Mesendoderm (in vitro differentiated cells): ENCODE measurements at regions not wholly inside any gene's neighbourhood (a gene's known extent, or its start where the extent isn't known, plus 50 kb on each side); places are given as distances from the start of the nearest gene placed in this dataset.

ENCODE experiments used
- DNase-seq: peaks from one replicate; pipeline ENCODE4 v3.0.0; 2013
- H2AK5ac ChIP-seq: 2 replicates; pipeline ENCODE4 v1.6.1; 2013; ENCODE audit warnings: low read length, inconsistent platforms
- H2BK120ac ChIP-seq: 2 replicates; pipeline ENCODE4 v1.6.1; 2013; ENCODE audit warnings: low read depth, mild to moderate bottlenecking, low read length, moderate library complexity, mixed read lengths
- H2BK15ac ChIP-seq: replicated peaks from 2 replicates; pipeline ENCODE4 v1.6.1; 2013; ENCODE audit warnings: low read depth, mild to moderate bottlenecking, moderate library complexity
- H2BK5ac ChIP-seq: 2 replicates; pipeline ENCODE4 v1.6.1; 2013; ENCODE audit warnings: low read length, inconsistent platforms
- H3K18ac ChIP-seq: 2 replicates; pipeline ENCODE4 v1.6.1; 2013; ENCODE audit warnings: mild to moderate bottlenecking, low read length, mixed read lengths
- H3K23ac ChIP-seq: one replicate; pipeline ENCODE4 v1.6.1; 2013; ENCODE audit warnings: low read length
- H3K27ac ChIP-seq: 2 replicates; pipeline ENCODE4 v1.5.1; 2013; ENCODE audit warnings: low read depth, mild to moderate bottlenecking, inconsistent platforms, low read length, moderate library complexity
- H3K27me3 ChIP-seq: 2 replicates; pipeline ENCODE4 v1.6.1; 2013; ENCODE audit warnings: low read length, control low read depth, mild to moderate bottlenecking, inconsistent platforms; ENCODE audit not compliant: insufficient read depth, poor library complexity
- H3K36me3 ChIP-seq: 2 replicates; pipeline ENCODE4 v1.6.1; 2013; ENCODE audit warnings: low read length, inconsistent platforms; ENCODE audit not compliant: control insufficient read depth, insufficient read depth
- H3K4ac ChIP-seq: one replicate; pipeline ENCODE4 v1.6.1; 2013; ENCODE audit warnings: low read depth, mild to moderate bottlenecking, low read length, moderate library complexity
- H3K4me1 ChIP-seq: 2 replicates; pipeline ENCODE4 v1.6.1; 2013; ENCODE audit warnings: low read depth, low read length, inconsistent platforms; ENCODE audit not compliant: control insufficient read depth
- H3K4me2 ChIP-seq: 2 replicates; pipeline ENCODE4 v1.6.1; 2013; ENCODE audit warnings: low read length
- H3K4me3 ChIP-seq: 2 replicates; pipeline ENCODE4 v1.5.1; 2013; ENCODE audit warnings: mild to moderate bottlenecking, low read length
- H3K56ac ChIP-seq: one replicate; pipeline ENCODE4 v1.6.1; 2013; ENCODE audit warnings: low read length
- H3K79me1 ChIP-seq: 2 replicates; pipeline ENCODE4 v1.6.1; 2013; ENCODE audit warnings: low read length, inconsistent platforms
- H3K79me2 ChIP-seq: 2 replicates; pipeline ENCODE4 v1.6.1; 2013; ENCODE audit warnings: mild to moderate bottlenecking, low read length; ENCODE audit not compliant: control insufficient read depth, insufficient read depth
- H3K9ac ChIP-seq: 2 replicates; pipeline ENCODE4 v1.6.1; 2013; ENCODE audit warnings: low read length, inconsistent platforms
- H4K5ac ChIP-seq: one replicate; pipeline ENCODE4 v1.6.1; 2013; ENCODE audit warnings: low read length
- H4K8ac ChIP-seq: one replicate; pipeline ENCODE4 v1.6.1; 2013; ENCODE audit warnings: low read depth, mild to moderate bottlenecking, control low read depth, low read length, moderate library complexity
- WGBS: extraction: QIAGEN DNeasy Blood & Tissue Kit; methylation state at CpG from one replicate; pipeline ENCODE4 v1.1.7; 2013; ENCODE audit warnings: low lambda C conversion rate, missing lambda C conversion rate; ENCODE audit not compliant: insufficient coverage; ENCODE audit errors: extremely low coverage; 5-methylcytosine and 5-hydroxymethylcytosine counted together

GRCh38 chr18:43825768-43826167 is 548.5 kb upstream of the SYT4 start:
- Histone ChIP-seq H3K56ac (no peak overlapping the region), H3K79me1 (no peaks in the 10 kb centered on the region), H3K36me3 (no peaks in the 10 kb centered on the region), H2AK5ac (no peak overlapping the region), H4K5ac (no peak overlapping the region), H3K27ac (no peak overlapping the region), H3K4ac (no peak overlapping the region), H3K4me1 (no peaks in the 10 kb centered on the region), H3K27me3 (no peaks in the 10 kb centered on the region), H3K79me2 (no peaks in the 10 kb centered on the region), H3K9ac (no peak overlapping the region), H3K18ac (no peak overlapping the region), H4K8ac (no peak overlapping the region), H3K23ac (no peak overlapping the region), H2BK15ac (no peak overlapping the region), H3K4me3 (no peak overlapping the region), H3K4me2 (no peak overlapping the region), H2BK5ac (no peak overlapping the region), H2BK120ac (no peak overlapping the region)
- no peak for DNase-seq
- no CpG with 5 or more reads among the region's 2 CpGs for WGBS

GRCh38 chr18:43826215-43826614 is 548.9 kb upstream of the SYT4 start:
- Histone ChIP-seq H3K23ac (no peak overlapping the region), H3K27me3 (no peaks in the 10 kb centered on the region), H3K27ac (no peak overlapping the region), H2AK5ac (no peak overlapping the region), H3K56ac (no peak overlapping the region), H3K18ac (no peak overlapping the region), H2BK120ac (no peak overlapping the region), H4K8ac (no peak overlapping the region), H3K36me3 (no peaks in the 10 kb centered on the region), H3K4me2 (no peak overlapping the region), H3K4ac (no peak overlapping the region), H3K79me2 (no peaks in the 10 kb centered on the region), H3K4me3 (no peak overlapping the region), H4K5ac (no peak overlapping the region), H3K9ac (no peak overlapping the region), H3K79me1 (no peaks in the 10 kb centered on the region), H2BK15ac (no peak overlapping the region), H2BK5ac (no peak overlapping the region), H3K4me1 (no peaks in the 10 kb centered on the region)
- no peak for DNase-seq
- no CpG with 5 or more reads among the region's 1 CpG for WGBS

GRCh38 chr18:43827311-43827710 is 550.0 kb upstream of the SYT4 start:
- no peak overlapping the region for H4K8ac ChIP-seq
- H3K23ac ChIP-seq = no peak overlapping the region
- H3K18ac ChIP-seq = no peak overlapping the region
- no peak overlapping the region for H3K27ac ChIP-seq
- no peak overlapping the region for H2BK120ac ChIP-seq
- H2BK15ac ChIP-seq = no peak overlapping the region
- no peaks in the 10 kb centered on the region for H3K4me1 ChIP-seq
- no peak overlapping the region for H4K5ac ChIP-seq
- H3K36me3 ChIP-seq = no peaks in the 10 kb centered on the region
- no peak overlapping the region for H3K4me3 ChIP-seq
- H2AK5ac ChIP-seq = no peak overlapping the region
- WGBS = no CpG with 5 or more reads among the region's 4 CpGs
- DNase-seq = no peak
- H3K4ac ChIP-seq = no peak overlapping the region
- H3K9ac ChIP-seq = no peak overlapping the region
- no peaks in the 10 kb centered on the region for H3K79me2 ChIP-seq
- no peaks in the 10 kb centered on the region for H3K79me1 ChIP-seq
- no peak overlapping the region for H2BK5ac ChIP-seq
- H3K27me3 ChIP-seq = no peaks in the 10 kb centered on the region
- H3K56ac ChIP-seq = no peak overlapping the region
- H3K4me2 ChIP-seq = no peak overlapping the region

GRCh38 chr18:43830303-43830702 is 553.0 kb upstream of the SYT4 start:
- H3K18ac ChIP-seq = no peak overlapping the region
- H2BK15ac ChIP-seq = no peak overlapping the region
- no peak overlapping the region for H2BK120ac ChIP-seq
- H3K79me2 ChIP-seq = no peaks in the 10 kb centered on the region
- WGBS = no CpG with 5 or more reads among the region's 1 CpG
- H2BK5ac ChIP-seq = no peak overlapping the region
- H4K5ac ChIP-seq = no peak overlapping the region
- no peak overlapping the region for H3K9ac ChIP-seq
- H3K23ac ChIP-seq = no peak overlapping the region
- no peak overlapping the region for H3K4me3 ChIP-seq
- no peaks in the 10 kb centered on the region for H3K27me3 ChIP-seq
- H3K4me2 ChIP-seq = no peak overlapping the region
- no peak overlapping the region for H2AK5ac ChIP-seq
- H3K4me1 ChIP-seq = no peaks in the 10 kb centered on the region
- no peak overlapping the region for H4K8ac ChIP-seq
- H3K56ac ChIP-seq = no peak overlapping the region
- H3K27ac ChIP-seq = no peak overlapping the region
- no peaks in the 10 kb centered on the region for H3K79me1 ChIP-seq
- DNase-seq = no peak
- H3K36me3 ChIP-seq = no peaks in the 10 kb centered on the region
- no peak overlapping the region for H3K4ac ChIP-seq

- Histone ChIP-seq H2BK15ac (no peak overlapping the region), H3K4me2 (no peak overlapping the region), H3K79me1 (no peaks in the 10 kb centered on the region), H4K8ac (no peak overlapping the region), H3K36me3 (no peaks in the 10 kb centered on the region), H3K4me1 (no peaks in the 10 kb centered on the region), H4K5ac (no peak overlapping the region), H2AK5ac (no peak overlapping the region), H3K27me3 (no peaks in the 10 kb centered on the region), H3K18ac (no peak overlapping the region), H3K27ac (no peak overlapping the region), H3K23ac (no peak overlapping the region), H3K4me3 (no peak overlapping the region), H3K4ac (no peak overlapping the region), H3K79me2 (no peaks in the 10 kb centered on the region), H2BK5ac (no peak overlapping the region), H3K9ac (no peak overlapping the region), H3K56ac (no peak overlapping the region), H2BK120ac (no peak overlapping the region)
- peak; percentile 62 for DNase-seq
- WGBS = no CpG with 5 or more reads among the region's 6 CpGs
These were observed 553.7 kb upstream of the SYT4 start for GRCh38 chr18:43830947-43831346.

- Histone ChIP-seq H4K5ac (no peak overlapping the region), H2BK5ac (no peak overlapping the region), H3K4ac (no peak overlapping the region), H3K79me1 (no peaks in the 10 kb centered on the region), H2AK5ac (no peak overlapping the region), H2BK15ac (no peak overlapping the region), H3K27me3 (no peaks in the 10 kb centered on the region), H3K36me3 (no peaks in the 10 kb centered on the region), H3K4me1 (no peaks in the 10 kb centered on the region), H3K18ac (no peak overlapping the region), H3K4me2 (no peak overlapping the region), H2BK120ac (no peak overlapping the region), H3K56ac (no peak overlapping the region), H3K9ac (no peak overlapping the region), H3K4me3 (no peak overlapping the region), H3K79me2 (no peaks in the 10 kb centered on the region), H3K27ac (no peak overlapping the region), H3K23ac (no peak overlapping the region), H4K8ac (no peak overlapping the region)
- WGBS = no CpG with 5 or more reads among the region's 1 CpG
- DNase-seq = no peak
These were observed 569.0 kb upstream of the SYT4 start for GRCh38 chr18:43846299-43846698.
